Liver (tissue), 3 donors: ENCODE measurements at regions not wholly inside any gene's neighbourhood (a gene's known extent, or its start where the extent isn't known, plus 50 kb on each side); places are given as distances from the start of the nearest gene placed in this dataset.
"Not testable (repeated sequence)": the region's sequence is repeated elsewhere in the genome, so short reads cannot be mapped to it uniquely, and the experiment has no call there.

ENCODE experiments used
- ATF3 ChIP-seq: IDR thresholded peaks from 2 replicates; pipeline ENCODE4 v1.6.1; 2016; ENCODE audit warnings: antibody characterized with exemption
- CTCF ChIP-seq: fragments of 150-350 bp; IDR thresholded peaks from 2 replicates; pipeline ENCODE4 v1.5.1; 2017; ENCODE audit warnings: improper control_type of control experiment, low read depth, low read length; ENCODE audit not compliant: missing input control
- EGR1 ChIP-seq, 2 donors: IDR thresholded peaks; 2 replicates each; pipeline ENCODE4 v1.6.1; 2016 to 2018; ENCODE audit warnings: antibody characterized with exemption in 2 of 2, low read depth in 2 of 2
- FOXA1 ChIP-seq: IDR thresholded peaks from 2 replicates; pipeline ENCODE4 v1.6.1; 2016; ENCODE audit warnings: antibody characterized with exemption
- GABPA ChIP-seq, 2 donors: IDR thresholded peaks in 1 of 2; conservative IDR thresholded peaks in 1 of 2; 2 replicates each; pipeline ENCODE4 v1.6.1; 2016; ENCODE audit warnings: antibody characterized with exemption in 2 of 2, mild to moderate bottlenecking in 1 of 2, moderate library complexity in 1 of 2
- JUND ChIP-seq, 2 donors: IDR thresholded peaks; 2 replicates each; pipeline ENCODE4 v1.6.1; 2016; ENCODE audit warnings: antibody characterized with exemption in 2 of 2
- RAD21 ChIP-seq, 2 donors: IDR thresholded peaks; 2 replicates each; pipeline ENCODE4 v1.6.1; 2016; ENCODE audit warnings: antibody characterized with exemption in 2 of 2, mild to moderate bottlenecking in 2 of 2
- RXRA ChIP-seq, 2 donors: IDR thresholded peaks; 2 replicates each; pipeline ENCODE4 v1.6.1; 2017 to 2018; ENCODE audit warnings: antibody characterized with exemption in 2 of 2, mild to moderate bottlenecking in 1 of 2
- TAF1 ChIP-seq: conservative IDR thresholded peaks from 2 replicates; pipeline ENCODE4 v1.6.1; 2016; ENCODE audit warnings: antibody characterized with exemption, mild to moderate bottlenecking
- YY1 ChIP-seq: IDR thresholded peaks from 2 replicates; pipeline ENCODE4 v1.6.1; 2016; ENCODE audit warnings: antibody characterized with exemption, mild to moderate bottlenecking
- TF ChIP-seq, protein P1 (sequence below): IDR thresholded peaks from 2 replicates; pipeline ENCODE4 v1.6.1; 2016; ENCODE audit warnings: antibody characterized with exemption, mild to moderate bottlenecking
- TF ChIP-seq, protein P2 (sequence below): IDR thresholded peaks from 2 replicates; pipeline ENCODE4 v1.6.1; 2016; ENCODE audit warnings: antibody characterized with exemption
- TF ChIP-seq, protein P3 (sequence below): IDR thresholded peaks from 2 replicates; pipeline ENCODE4 v1.6.1; 2016; ENCODE audit warnings: antibody characterized with exemption
- donor health status: healthy.
- donor health status: healthy.

- TF ChIP-seq CTCF; RXRA (IDR thresholded peaks at IDR 0.05); JUND (IDR thresholded peaks at IDR 0.05); EGR1 (IDR thresholded peaks at IDR 0.05; ENCODE audit: low read depth in 2 of 2); TAF1; RAD21 (IDR thresholded peaks at IDR 0.05); FOXA1; YY1; ATF3; GABPA (IDR thresholded peaks at IDR 0.05 in 1 of 2, conservative IDR thresholded peaks at IDR 0.05 in 1 of 2): not testable (repeated sequence)
- TF ChIP-seq, protein P1, sequence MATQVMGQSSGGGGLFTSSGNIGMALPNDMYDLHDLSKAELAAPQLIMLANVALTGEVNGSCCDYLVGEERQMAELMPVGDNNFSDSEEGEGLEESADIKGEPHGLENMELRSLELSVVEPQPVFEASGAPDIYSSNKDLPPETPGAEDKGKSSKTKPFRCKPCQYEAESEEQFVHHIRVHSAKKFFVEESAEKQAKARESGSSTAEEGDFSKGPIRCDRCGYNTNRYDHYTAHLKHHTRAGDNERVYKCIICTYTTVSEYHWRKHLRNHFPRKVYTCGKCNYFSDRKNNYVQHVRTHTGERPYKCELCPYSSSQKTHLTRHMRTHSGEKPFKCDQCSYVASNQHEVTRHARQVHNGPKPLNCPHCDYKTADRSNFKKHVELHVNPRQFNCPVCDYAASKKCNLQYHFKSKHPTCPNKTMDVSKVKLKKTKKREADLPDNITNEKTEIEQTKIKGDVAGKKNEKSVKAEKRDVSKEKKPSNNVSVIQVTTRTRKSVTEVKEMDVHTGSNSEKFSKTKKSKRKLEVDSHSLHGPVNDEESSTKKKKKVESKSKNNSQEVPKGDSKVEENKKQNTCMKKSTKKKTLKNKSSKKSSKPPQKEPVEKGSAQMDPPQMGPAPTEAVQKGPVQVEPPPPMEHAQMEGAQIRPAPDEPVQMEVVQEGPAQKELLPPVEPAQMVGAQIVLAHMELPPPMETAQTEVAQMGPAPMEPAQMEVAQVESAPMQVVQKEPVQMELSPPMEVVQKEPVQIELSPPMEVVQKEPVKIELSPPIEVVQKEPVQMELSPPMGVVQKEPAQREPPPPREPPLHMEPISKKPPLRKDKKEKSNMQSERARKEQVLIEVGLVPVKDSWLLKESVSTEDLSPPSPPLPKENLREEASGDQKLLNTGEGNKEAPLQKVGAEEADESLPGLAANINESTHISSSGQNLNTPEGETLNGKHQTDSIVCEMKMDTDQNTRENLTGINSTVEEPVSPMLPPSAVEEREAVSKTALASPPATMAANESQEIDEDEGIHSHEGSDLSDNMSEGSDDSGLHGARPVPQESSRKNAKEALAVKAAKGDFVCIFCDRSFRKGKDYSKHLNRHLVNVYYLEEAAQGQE = not testable (repeated sequence)
- TF ChIP-seq, protein P2, sequence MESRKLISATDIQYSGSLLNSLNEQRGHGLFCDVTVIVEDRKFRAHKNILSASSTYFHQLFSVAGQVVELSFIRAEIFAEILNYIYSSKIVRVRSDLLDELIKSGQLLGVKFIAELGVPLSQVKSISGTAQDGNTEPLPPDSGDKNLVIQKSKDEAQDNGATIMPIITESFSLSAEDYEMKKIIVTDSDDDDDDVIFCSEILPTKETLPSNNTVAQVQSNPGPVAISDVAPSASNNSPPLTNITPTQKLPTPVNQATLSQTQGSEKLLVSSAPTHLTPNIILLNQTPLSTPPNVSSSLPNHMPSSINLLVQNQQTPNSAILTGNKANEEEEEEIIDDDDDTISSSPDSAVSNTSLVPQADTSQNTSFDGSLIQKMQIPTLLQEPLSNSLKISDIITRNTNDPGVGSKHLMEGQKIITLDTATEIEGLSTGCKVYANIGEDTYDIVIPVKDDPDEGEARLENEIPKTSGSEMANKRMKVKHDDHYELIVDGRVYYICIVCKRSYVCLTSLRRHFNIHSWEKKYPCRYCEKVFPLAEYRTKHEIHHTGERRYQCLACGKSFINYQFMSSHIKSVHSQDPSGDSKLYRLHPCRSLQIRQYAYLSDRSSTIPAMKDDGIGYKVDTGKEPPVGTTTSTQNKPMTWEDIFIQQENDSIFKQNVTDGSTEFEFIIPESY = not testable (repeated sequence)
- TF ChIP-seq, protein P3, sequence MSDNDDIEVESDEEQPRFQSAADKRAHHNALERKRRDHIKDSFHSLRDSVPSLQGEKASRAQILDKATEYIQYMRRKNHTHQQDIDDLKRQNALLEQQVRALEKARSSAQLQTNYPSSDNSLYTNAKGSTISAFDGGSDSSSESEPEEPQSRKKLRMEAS = not testable (repeated sequence)
These were observed 201.0 kb downstream of the ADRA2C start for GRCh38 chr4:3967204-3967603.
